HFFc6 (cell line): ENCODE measurements at regions not wholly inside any gene's neighbourhood (a gene's known extent, or its start where the extent isn't known, plus 50 kb on each side); places are given as distances from the start of the nearest gene placed in this dataset.
A peak's percentile ranks its signal among the peaks of the same experiment; 100 is the strongest.

Source experiments
- DNase-seq: peaks from one replicate; pipeline ENCODE4 v3.0.0-alpha.2; 2018
- H3K27ac Mint-ChIP-seq: 2 replicates; pipeline ENCODE4 v1.8.0; 2020; ENCODE audit warnings: mild to moderate bottlenecking, mixed read lengths
- H3K27me3 Mint-ChIP-seq: 2 replicates; pipeline ENCODE4 v1.8.0; 2021; ENCODE audit warnings: mild to moderate bottlenecking, moderate library complexity, mixed read lengths; ENCODE audit not compliant: insufficient read depth
- H3K36me3 Mint-ChIP-seq: 2 replicates; pipeline ENCODE4 v1.8.0; 2021; ENCODE audit warnings: low read depth, mixed read lengths
- H3K4me1 Mint-ChIP-seq: 2 replicates; pipeline ENCODE4 v1.8.0; 2020; ENCODE audit warnings: low read depth, mixed read lengths
- H3K4me3 Mint-ChIP-seq: 2 replicates; pipeline ENCODE4 v1.8.0; 2020; ENCODE audit warnings: mild to moderate bottlenecking, moderate library complexity, mixed read lengths
- H3K9me3 Mint-ChIP-seq: 2 replicates; pipeline ENCODE4 v1.8.0; 2020; ENCODE audit warnings: mild to moderate bottlenecking, mixed read lengths
- CTCF ChIP-seq: fragments of 200-600 bp; sonication (generic); IDR thresholded peaks from 2 replicates; pipeline ENCODE4 v1.5.0; 2021; ENCODE audit warnings: antibody characterized with exemption, mild to moderate bottlenecking

GRCh38 chr3:147049821-147050220, 356.5 kb downstream of the ZIC4 start:
- no peak overlapping the region for H3K27ac Mint-ChIP-seq
- no peak for DNase-seq
- peaks cover 10% of the 10 kb centered on the region for H3K9me3 Mint-ChIP-seq
- peak overlapping the region; percentile 77 for H3K4me3 Mint-ChIP-seq
- H3K27me3 Mint-ChIP-seq: no peaks in the 10 kb centered on the region
- peaks cover 8% of the 10 kb centered on the region for H3K4me1 Mint-ChIP-seq
- H3K36me3 Mint-ChIP-seq: peaks cover 8% of the 10 kb centered on the region; the same call in 1 of the 2 replicates
- TF ChIP-seq CTCF: no peak

- Mint-ChIP-seq H3K27ac (no peak overlapping the region), H3K27me3 (no peaks in the 10 kb centered on the region), H3K36me3 (0 out of 2 replicates have a peak, but pooled peaks cover 5% of the 10 kb centered on the region), H3K4me1 (peaks cover 8% of the 10 kb centered on the region), H3K9me3 (peaks cover 6% of the 10 kb centered on the region), H3K4me3 (peak overlapping the region; percentile 77)
- DNase-seq: no peak
- no peak for TF ChIP-seq CTCF
These were observed 357.0 kb downstream of the ZIC4 start for GRCh38 chr3:147049305-147049704.

- Mint-ChIP-seq H3K36me3 (no peaks in the 10 kb centered on the region), H3K4me3 (no peak overlapping the region), H3K4me1 (peaks cover 8% of the 10 kb centered on the region), H3K9me3 (no peaks in the 10 kb centered on the region), H3K27me3 (no peaks in the 10 kb centered on the region), H3K27ac (no peak overlapping the region)
- no peak for DNase-seq
- TF ChIP-seq CTCF: no peak
These were observed 359.4 kb downstream of the ZIC4 start for GRCh38 chr3:147046916-147047315.

- Mint-ChIP-seq H3K27me3 (no peaks in the 10 kb centered on the region; the same call in 1 of the 2 replicates), H3K36me3 (peaks cover 17% of the 10 kb centered on the region), H3K27ac (peak overlapping the region; percentile 15; the same call in 1 of the 2 replicates), H3K9me3 (peaks cover 17% of the 10 kb centered on the region), H3K4me3 (peak overlapping the region; percentile 20; the same call in 1 of the 2 replicates), H3K4me1 (peaks cover 10% of the 10 kb centered on the region)
- DNase-seq: peak; percentile 68
- no peak for TF ChIP-seq CTCF
These were observed 367.9 kb downstream of the ZIC4 start for GRCh38 chr3:147038481-147038880.

- Mint-ChIP-seq H3K4me3 (no peak overlapping the region), H3K27ac (no peak overlapping the region), H3K4me1 (peaks cover 10% of the 10 kb centered on the region), H3K9me3 (peaks cover 18% of the 10 kb centered on the region), H3K36me3 (peaks cover 18% of the 10 kb centered on the region), H3K27me3 (no peaks in the 10 kb centered on the region; the same call in 1 of the 2 replicates)
- TF ChIP-seq CTCF: no peak
- DNase-seq: no peak
These were observed 372.0 kb downstream of the ZIC4 start for GRCh38 chr3:147034359-147034758.

GRCh38 chr3:147030274-147030673, 376.1 kb downstream of the ZIC4 start:
- TF ChIP-seq CTCF: no peak
- peaks cover 13% of the 10 kb centered on the region for H3K9me3 Mint-ChIP-seq
- no peaks in the 10 kb centered on the region; the same call in 1 of the 2 replicates for H3K4me1 Mint-ChIP-seq
- no peak for DNase-seq
- H3K27me3 Mint-ChIP-seq: no peaks in the 10 kb centered on the region
- peaks cover 13% of the 10 kb centered on the region for H3K36me3 Mint-ChIP-seq
- no peak overlapping the region for H3K27ac Mint-ChIP-seq
- H3K4me3 Mint-ChIP-seq: no peak overlapping the region
